WTC11 (cell line): ENCODE measurements at regions not wholly inside any gene's neighbourhood (a gene's known extent, or its start where the extent isn't known, plus 50 kb on each side); places are given as distances from the start of the nearest gene placed in this dataset.
"Not testable (repeated sequence)": the region's sequence is repeated elsewhere in the genome, so short reads cannot be mapped to it uniquely, and the experiment has no call there.

Source experiments
- ATAC-seq: fragments of 200-7000 bp; cut with Tn5 transposase; 2 replicates; pipeline ENCODE4 v1.10.0; 2021; ENCODE audit warnings: mild to moderate bottlenecking, moderate library complexity
- CTCF ChIA-PET: fragments of 300-600 bp; sonication (Branson Sonifier 250); formaldehyde crosslinking; loops from one replicate; lab custom pipeline; 2021; ENCODE audit warnings: antibody characterized with exemption; lab: Charles Lee
- POLR2A ChIA-PET: fragments of 350-600 bp; sonication (Branson Sonifier 250); formaldehyde crosslinking; loops from one replicate; lab custom pipeline; 2021; ENCODE audit warnings: antibody characterized with exemption; lab: Charles Lee
- DNase-seq: peaks from one replicate; pipeline ENCODE4 v3.0.0; 2021; ENCODE audit warnings: low spot score
- H3K27ac Mint-ChIP-seq: 2 replicates; pipeline ENCODE4 v1.8.0; 2021; ENCODE audit warnings: mixed read lengths
- H3K27me3 Mint-ChIP-seq: 2 replicates; pipeline ENCODE4 v1.8.0; 2021; ENCODE audit warnings: low read depth, mild to moderate bottlenecking, moderate library complexity, mixed read lengths
- H3K36me3 Mint-ChIP-seq: 2 replicates; pipeline ENCODE4 v1.8.0; 2021; ENCODE audit warnings: mixed read lengths
- H3K4me1 Mint-ChIP-seq: 2 replicates; pipeline ENCODE4 v1.8.0; 2022; ENCODE audit warnings: mixed read lengths
- H3K4me3 Mint-ChIP-seq: 2 replicates; pipeline ENCODE4 v1.8.0; 2021; ENCODE audit warnings: mild to moderate bottlenecking, moderate library complexity, mixed read lengths
- H3K9me3 Mint-ChIP-seq: 2 replicates; pipeline ENCODE4 v1.8.0; 2021; ENCODE audit warnings: mixed read lengths
- ARID4B ChIP-seq: sonication (generic); formaldehyde crosslinking; IDR thresholded peaks from 2 replicates; pipeline ENCODE4 v1.8.0; 2023; ENCODE audit warnings: missing genetic modification reagents, mild to moderate bottlenecking, borderline replicate concordance
- CREB1 ChIP-seq: sonication (generic); formaldehyde crosslinking; IDR thresholded peaks from 2 replicates; pipeline ENCODE4 v1.8.0; 2023; ENCODE audit warnings: mild to moderate bottlenecking, missing genetic modification reagents
- E2F1 ChIP-seq: sonication (generic); formaldehyde crosslinking; IDR thresholded peaks from 2 replicates; pipeline ENCODE4 v1.8.0; 2022; ENCODE audit warnings: mild to moderate bottlenecking, missing genetic modification reagents
- FOXK1 ChIP-seq: sonication (generic); formaldehyde crosslinking; IDR thresholded peaks from 2 replicates; pipeline ENCODE4 v1.8.0; 2022; ENCODE audit warnings: mild to moderate bottlenecking, moderate library complexity, missing genetic modification reagents
- FOXP1 ChIP-seq: sonication (generic); formaldehyde crosslinking; IDR thresholded peaks from 2 replicates; pipeline ENCODE4 v1.8.0; 2022; ENCODE audit warnings: missing genetic modification reagents, mild to moderate bottlenecking, moderate library complexity, borderline replicate concordance
- HMGA2 ChIP-seq: fragments of 250-450 bp; sonication (Bioruptor Pico); IDR thresholded peaks from 2 replicates; pipeline ENCODE4 v1.4.0; 2021; ENCODE audit warnings: mild to moderate bottlenecking, moderate library complexity
- HMGXB4 ChIP-seq: sonication (generic); formaldehyde crosslinking; IDR thresholded peaks from 2 replicates; pipeline ENCODE4 v1.8.1; 2023; ENCODE audit warnings: mild to moderate bottlenecking, moderate library complexity, missing genetic modification reagents
- IRF2 ChIP-seq: sonication (generic); formaldehyde crosslinking; IDR thresholded peaks from 2 replicates; pipeline ENCODE4 v1.8.0; 2022; ENCODE audit warnings: low read depth, missing genetic modification reagents, borderline replicate concordance
- JAZF1 ChIP-seq: fragments of 250-450 bp; sonication (Bioruptor Pico); IDR thresholded peaks from 2 replicates; pipeline ENCODE4 v1.9.0; 2021; ENCODE audit warnings: moderate library complexity, mild to moderate bottlenecking, inconsistent platforms
- SMAD4 ChIP-seq: sonication (generic); formaldehyde crosslinking; IDR thresholded peaks from 2 replicates; pipeline ENCODE4 v1.8.0; 2022; ENCODE audit warnings: mild to moderate bottlenecking, missing genetic modification reagents
- SOX15 ChIP-seq: fragments of 250-450 bp; sonication (Bioruptor Pico); IDR thresholded peaks from 2 replicates; pipeline ENCODE4 v1.9.0; 2021; ENCODE audit warnings: mild to moderate bottlenecking
- TCF7 ChIP-seq: sonication (generic); formaldehyde crosslinking; IDR thresholded peaks from 2 replicates; pipeline ENCODE4 v1.8.0; 2022; ENCODE audit warnings: mild to moderate bottlenecking, low read depth, missing genetic modification reagents, moderate library complexity
- TEAD4 ChIP-seq: sonication (generic); formaldehyde crosslinking; IDR thresholded peaks from 2 replicates; pipeline ENCODE4 v1.8.0; 2022; ENCODE audit warnings: mild to moderate bottlenecking, missing genetic modification reagents
- ZNF219 ChIP-seq: sonication (generic); formaldehyde crosslinking; IDR thresholded peaks from 2 replicates; pipeline ENCODE4 v1.8.0; 2023; ENCODE audit warnings: missing genetic modification reagents, mild to moderate bottlenecking, borderline replicate concordance
- ZNF232 ChIP-seq: sonication (generic); formaldehyde crosslinking; IDR thresholded peaks from 2 replicates; pipeline ENCODE4 v1.8.0; 2022; ENCODE audit warnings: mild to moderate bottlenecking, missing genetic modification reagents
- ZNF263 ChIP-seq: sonication (generic); formaldehyde crosslinking; IDR thresholded peaks from 2 replicates; pipeline ENCODE4 v1.8.1; 2022; ENCODE audit warnings: low read depth, mild to moderate bottlenecking, moderate library complexity, missing genetic modification reagents
- TF ChIP-seq, protein P1 (sequence below): sonication (generic); formaldehyde crosslinking; IDR thresholded peaks from 2 replicates; pipeline ENCODE4 v1.8.0; 2022; ENCODE audit warnings: mild to moderate bottlenecking, missing genetic modification reagents
- TF ChIP-seq, protein P2 (sequence below): sonication (generic); formaldehyde crosslinking; IDR thresholded peaks from 2 replicates; pipeline ENCODE4 v1.8.0; 2023; ENCODE audit warnings: missing genetic modification reagents
- TF ChIP-seq, protein P3 (sequence below): fragments of 250-450 bp; sonication (Bioruptor Pico); IDR thresholded peaks from 2 replicates; pipeline ENCODE4 v1.9.0; 2021; ENCODE audit warnings: moderate library complexity, mild to moderate bottlenecking, inconsistent platforms, borderline replicate concordance

GRCh38 chr3:59367150-59367549, 317.3 kb upstream of the CFAP20DC start:
- Mint-ChIP-seq H3K27me3 (no peaks in the 10 kb centered on the region; the same call in 1 of the 2 replicates), H3K4me3 (no peak overlapping the region), H3K36me3 (no peaks in the 10 kb centered on the region), H3K9me3 (peaks cover 12% of the 10 kb centered on the region), H3K4me1 (peaks cover 8% of the 10 kb centered on the region), H3K27ac (no peak overlapping the region)
- no peak for ATAC-seq
- ChIA-PET CTCF (no interaction called here), POLR2A (no interaction called here)
- TF ChIP-seq TEAD4 (CRISPR knock-in tag) (no peak), SMAD4 (CRISPR knock-in tag) (no peak), ZNF263 (CRISPR knock-in tag) (no peak), JAZF1 (CRISPR knock-in tag) (no peak), FOXK1 (CRISPR knock-in tag) (no peak), IRF2 (CRISPR knock-in tag) (no peak), E2F1 (CRISPR knock-in tag) (no peak), ZNF232 (no peak), CREB1 (no peak), ZNF219 (CRISPR knock-in tag) (no peak), FOXP1 (no peak)
- TF ChIP-seq, protein P1, sequence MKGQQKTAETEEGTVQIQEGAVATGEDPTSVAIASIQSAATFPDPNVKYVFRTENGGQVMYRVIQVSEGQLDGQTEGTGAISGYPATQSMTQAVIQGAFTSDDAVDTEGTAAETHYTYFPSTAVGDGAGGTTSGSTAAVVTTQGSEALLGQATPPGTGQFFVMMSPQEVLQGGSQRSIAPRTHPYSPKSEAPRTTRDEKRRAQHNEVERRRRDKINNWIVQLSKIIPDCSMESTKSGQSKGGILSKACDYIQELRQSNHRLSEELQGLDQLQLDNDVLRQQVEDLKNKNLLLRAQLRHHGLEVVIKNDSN: no peak
- TF ChIP-seq, protein P2, sequence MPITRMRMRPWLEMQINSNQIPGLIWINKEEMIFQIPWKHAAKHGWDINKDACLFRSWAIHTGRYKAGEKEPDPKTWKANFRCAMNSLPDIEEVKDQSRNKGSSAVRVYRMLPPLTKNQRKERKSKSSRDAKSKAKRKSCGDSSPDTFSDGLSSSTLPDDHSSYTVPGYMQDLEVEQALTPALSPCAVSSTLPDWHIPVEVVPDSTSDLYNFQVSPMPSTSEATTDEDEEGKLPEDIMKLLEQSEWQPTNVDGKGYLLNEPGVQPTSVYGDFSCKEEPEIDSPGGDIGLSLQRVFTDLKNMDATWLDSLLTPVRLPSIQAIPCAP (CRISPR knock-in tag): no peak
- TF ChIP-seq, protein P3, sequence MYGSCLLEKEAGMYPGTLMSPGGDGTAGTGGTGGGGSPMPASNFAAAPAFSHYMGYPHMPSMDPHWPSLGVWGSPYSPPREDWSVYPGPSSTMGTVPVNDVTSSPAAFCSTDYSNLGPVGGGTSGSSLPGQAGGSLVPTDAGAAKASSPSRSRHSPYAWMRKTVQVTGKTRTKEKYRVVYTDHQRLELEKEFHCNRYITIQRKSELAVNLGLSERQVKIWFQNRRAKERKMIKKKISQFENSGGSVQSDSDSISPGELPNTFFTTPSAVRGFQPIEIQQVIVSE: no peak
- no peak for DNase-seq

DNA sequence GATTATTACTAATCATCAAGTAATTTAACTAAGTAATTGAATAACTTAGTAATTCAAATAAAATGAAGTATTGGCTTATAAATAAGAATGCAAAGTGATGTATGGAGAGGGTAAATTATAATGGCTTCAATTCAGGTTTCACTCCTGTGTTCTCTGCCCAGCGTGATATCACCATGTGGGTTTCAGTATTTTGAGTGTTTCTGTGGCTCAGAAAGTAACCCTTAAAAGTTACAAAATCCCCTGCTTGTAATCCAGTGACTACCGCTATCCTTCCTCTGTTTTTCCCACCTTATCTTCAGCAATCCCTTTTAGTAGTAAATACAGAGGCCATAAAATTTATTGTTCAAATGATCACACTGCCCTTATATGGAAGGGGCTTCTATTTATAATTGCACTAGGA, 316.4 kb upstream of the CFAP20DC start:
- POLR2A ChIA-PET: no interaction called here
- no peak for ATAC-seq

GRCh38 chr3:59364496-59364895, 314.7 kb upstream of the CFAP20DC start:
- peaks cover 5% of the 10 kb centered on the region for H3K4me1 Mint-ChIP-seq
- peaks cover 34% of the 10 kb centered on the region for H3K9me3 Mint-ChIP-seq
- H3K4me3 Mint-ChIP-seq: no peak overlapping the region
- no peak for ATAC-seq
- no peaks in the 10 kb centered on the region; the same call in 1 of the 2 replicates for H3K27me3 Mint-ChIP-seq
- no peak overlapping the region for H3K27ac Mint-ChIP-seq
- ChIA-PET POLR2A (no interaction called here), CTCF (no interaction called here)
- no peak for TF ChIP-seq HMGXB4
- TF ChIP-seq FOXP1: no peak
- no peak for TF ChIP-seq TCF7 (CRISPR knock-in tag)
- TF ChIP-seq ZNF263 (CRISPR knock-in tag): no peak
- TF ChIP-seq HMGA2: no peak
- no peak for TF ChIP-seq SOX15 (CRISPR knock-in tag)
- TF ChIP-seq ARID4B (CRISPR knock-in tag): no peak
- TF ChIP-seq ZNF219 (CRISPR knock-in tag): no peak
- DNase-seq: no peak
- H3K36me3 Mint-ChIP-seq: peaks cover 15% of the 10 kb centered on the region

More for the DNA sequence above, 316.4 kb upstream of the CFAP20DC start:
- no peak overlapping the region for H3K27ac Mint-ChIP-seq
- no peaks in the 10 kb centered on the region; the same call in 1 of the 2 replicates for H3K27me3 Mint-ChIP-seq
- peaks cover 21% of the 10 kb centered on the region for H3K9me3 Mint-ChIP-seq
- CTCF ChIA-PET: no interaction called here
- DNase-seq: no peak
- H3K4me1 Mint-ChIP-seq: peaks cover 5% of the 10 kb centered on the region
- peaks cover 5% of the 10 kb centered on the region; the same call in 1 of the 2 replicates for H3K36me3 Mint-ChIP-seq
- TF ChIP-seq JAZF1 (CRISPR knock-in tag) (no peak), TCF7 (CRISPR knock-in tag) (no peak)
- H3K4me3 Mint-ChIP-seq: no peak overlapping the region

GRCh38 chr3:59360312-59360711, 310.5 kb upstream of the CFAP20DC start:
- CTCF ChIA-PET, H3K4me1 Mint-ChIP-seq, ATAC-seq, POLR2A ChIA-PET, H3K4me3 Mint-ChIP-seq, H3K27ac Mint-ChIP-seq, DNase-seq, H3K27me3 Mint-ChIP-seq: not testable (repeated sequence)
- Mint-ChIP-seq H3K9me3 (peaks cover 50% of the 10 kb centered on the region), H3K36me3 (peaks cover 27% of the 10 kb centered on the region)
